SK-N-SH (cell line): ENCODE measurements at regions not wholly inside any gene's neighbourhood (a gene's known extent, or its start where the extent isn't known, plus 50 kb on each side); places are given as distances from the start of the nearest gene placed in this dataset.

Experiments used
- CTCF ChIP-seq: fragments of 200-600 bp; sonication (generic); IDR thresholded peaks from 2 replicates; pipeline ENCODE4 v1.6.1; 2017; ENCODE audit warnings: antibody characterized with exemption, mild to moderate bottlenecking, moderate library complexity
- POLR2AphosphoS5 ChIP-seq: IDR thresholded peaks from 2 replicates; pipeline ENCODE4 v1.6.1; 2012; ENCODE audit warnings: low read depth, low read length
- SIN3A ChIP-seq: IDR thresholded peaks from 2 replicates; pipeline ENCODE4 v1.6.1; 2012; ENCODE audit warnings: low read depth, mild to moderate bottlenecking, low read length, moderate library complexity, borderline replicate concordance
- SMC3 ChIP-seq: IDR thresholded peaks from 2 replicates; pipeline ENCODE4 v1.6.1; 2012; ENCODE audit warnings: low read depth, low read length, improper control_type of control experiment

GRCh38 chr7:47188136-47188535 lies 393.8 kb downstream of the TNS3 start:
- TF ChIP-seq SIN3A = no peak
- no peak for TF ChIP-seq SMC3
- TF ChIP-seq CTCF = no peak
- no peak for TF ChIP-seq POLR2AphosphoS5
